NCI-H2227 treated with DMSO at 0.1 percent for 48 hours (cell line): ENCODE measurements at regions not wholly inside any gene's neighbourhood (a gene's known extent, or its start where the extent isn't known, plus 50 kb on each side); places are given as distances from the start of the nearest gene placed in this dataset.
A peak's percentile ranks its signal among the peaks of the same experiment; 100 is the strongest.

ENCODE experiments used
- DNase-seq: peaks from one replicate; lab custom pipeline; 2025; lab: John Stamatoyannopoulos, UW

DNA sequence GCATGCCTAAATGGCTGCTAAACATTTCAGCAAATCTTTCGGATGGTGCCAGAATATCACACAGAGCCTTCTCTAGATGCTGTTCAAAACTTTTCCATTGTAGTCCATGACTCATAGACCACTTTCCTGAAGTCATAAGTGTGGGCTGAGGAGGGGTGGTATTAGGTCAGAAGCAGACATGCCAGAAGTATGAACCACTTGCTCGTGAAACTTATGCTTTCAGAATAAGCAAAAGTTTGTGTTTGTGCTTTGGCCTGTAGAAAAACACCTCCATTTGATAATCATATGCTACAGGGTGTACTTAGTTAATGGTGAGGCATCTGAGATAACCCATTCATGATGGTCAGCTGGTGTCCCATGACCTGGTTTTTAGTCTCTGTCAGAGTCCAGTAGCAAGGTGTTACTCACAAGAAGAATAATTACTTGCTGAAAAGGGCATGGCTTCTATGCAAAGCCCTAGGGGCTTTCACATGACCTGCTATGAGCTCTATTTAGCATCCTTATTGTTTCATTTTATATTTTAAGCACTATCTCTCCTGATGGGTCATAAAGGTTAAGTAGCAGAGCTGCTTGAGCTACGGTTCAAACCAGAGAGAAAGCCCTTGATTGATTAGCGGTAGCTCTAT, 183.1 kb upstream of the IVNS1ABP start:
- DNase-seq, result no peak

DNA sequence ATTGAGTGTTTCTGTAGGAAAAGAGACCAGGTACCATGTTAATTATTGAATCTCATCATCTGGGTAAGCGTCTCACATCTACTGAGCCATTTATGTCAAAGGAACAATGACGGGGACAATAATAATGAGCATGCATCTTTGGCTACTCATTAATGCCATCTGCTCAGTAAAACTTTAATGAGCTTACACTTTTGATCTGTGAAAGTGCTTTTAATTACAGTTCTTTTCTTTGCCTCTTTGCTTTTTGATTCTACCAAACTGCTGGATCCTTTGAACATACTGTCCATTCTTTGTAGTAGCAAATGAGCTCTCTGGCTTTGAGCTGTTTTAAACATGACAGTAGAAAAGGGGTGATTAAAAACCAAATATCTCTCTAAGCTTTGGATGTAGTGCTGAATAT, 181.2 kb upstream of the IVNS1ABP start:
- no peak for DNase-seq

DNA sequence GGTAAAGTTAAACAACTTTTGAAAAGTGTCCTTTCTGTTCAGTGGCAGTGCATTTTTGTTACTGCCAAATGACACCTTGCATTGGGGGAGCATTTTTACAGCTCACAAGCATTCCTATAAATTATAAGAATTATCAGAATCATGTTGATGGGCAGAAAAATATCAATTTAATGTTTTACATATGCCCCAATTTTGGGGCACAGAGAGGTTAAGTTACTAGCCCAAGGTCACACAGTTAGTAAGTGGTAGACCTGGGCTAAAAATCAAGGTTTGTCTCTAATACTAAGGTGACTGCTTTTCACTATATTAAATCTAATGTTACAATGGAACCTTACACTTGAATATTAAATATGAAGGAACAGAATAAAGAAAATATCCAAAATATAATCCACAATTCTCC, 180.1 kb upstream of the IVNS1ABP start:
- no peak for DNase-seq

DNA sequence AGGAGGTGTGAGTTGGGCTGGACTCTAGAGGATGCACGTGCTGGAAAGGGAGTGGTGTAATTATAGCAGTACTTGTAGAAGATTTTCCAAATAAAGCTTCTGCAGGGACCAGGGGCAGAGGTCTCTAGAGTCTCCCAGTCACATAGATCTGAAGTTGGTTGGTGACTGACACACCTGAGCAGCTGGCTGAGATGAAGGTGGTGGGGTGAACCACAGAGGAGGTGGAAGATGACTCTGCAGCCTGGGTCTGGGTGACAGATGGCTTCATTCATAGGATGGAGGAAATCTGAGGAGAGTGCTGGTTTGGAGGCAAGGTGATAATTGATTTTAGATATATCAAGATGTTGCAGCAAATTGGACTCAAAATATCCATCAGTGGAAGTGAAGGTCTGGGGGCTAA, 178.9 kb upstream of the IVNS1ABP start:
- DNase-seq, result no peak

DNA sequence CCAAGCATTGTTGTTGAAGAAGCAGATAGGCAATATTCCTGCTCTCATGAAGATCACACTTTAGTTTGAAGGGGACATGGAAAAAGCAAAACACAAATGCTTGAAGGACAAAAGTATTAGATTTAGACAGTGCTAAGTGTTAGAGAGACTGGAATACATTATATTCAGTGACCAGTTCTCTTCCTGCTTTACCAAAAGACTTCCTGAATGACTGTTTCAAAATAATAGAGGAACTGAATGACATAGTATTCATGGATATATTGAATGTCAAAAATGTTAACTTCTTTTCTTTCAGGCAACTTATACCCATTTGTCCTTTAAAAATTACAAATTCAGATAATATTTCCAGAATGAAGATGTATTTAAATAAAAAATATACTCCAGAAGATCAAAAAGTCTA, 178.0 kb upstream of the IVNS1ABP start:
- no peak for DNase-seq

DNA sequence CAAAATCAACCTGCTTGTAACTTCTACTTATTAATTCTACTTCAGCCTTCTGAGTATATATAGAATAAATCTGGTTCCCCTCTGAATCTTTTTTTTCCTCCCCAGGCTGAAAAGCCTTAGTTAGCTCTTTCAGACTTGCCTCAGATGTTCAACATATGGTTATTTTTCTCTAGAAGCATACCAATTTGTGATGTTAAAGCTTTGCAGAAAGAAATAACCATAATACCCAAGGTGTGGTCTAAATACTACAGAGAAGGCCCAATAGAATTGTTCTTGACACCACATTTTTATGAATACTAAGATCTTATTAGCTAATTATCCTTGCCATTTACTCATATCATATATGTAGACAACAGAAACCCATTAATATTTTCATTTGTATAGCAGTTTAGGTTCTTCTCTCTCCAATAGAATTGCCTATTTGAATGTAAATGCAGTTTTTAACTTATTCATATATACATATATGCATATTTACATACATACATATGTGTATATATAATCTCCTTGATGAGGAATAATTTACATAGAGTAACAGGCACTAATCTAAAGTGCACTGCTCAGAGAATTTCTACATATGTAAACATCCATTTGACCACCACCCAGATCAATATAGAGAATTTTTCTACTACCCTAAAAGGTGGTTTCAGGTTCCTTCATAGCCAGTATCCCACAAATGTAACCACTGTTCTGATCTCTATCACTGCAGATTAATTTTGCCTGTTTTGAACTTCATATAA, 175.2 kb upstream of the IVNS1ABP start:
- no peak for DNase-seq

DNA sequence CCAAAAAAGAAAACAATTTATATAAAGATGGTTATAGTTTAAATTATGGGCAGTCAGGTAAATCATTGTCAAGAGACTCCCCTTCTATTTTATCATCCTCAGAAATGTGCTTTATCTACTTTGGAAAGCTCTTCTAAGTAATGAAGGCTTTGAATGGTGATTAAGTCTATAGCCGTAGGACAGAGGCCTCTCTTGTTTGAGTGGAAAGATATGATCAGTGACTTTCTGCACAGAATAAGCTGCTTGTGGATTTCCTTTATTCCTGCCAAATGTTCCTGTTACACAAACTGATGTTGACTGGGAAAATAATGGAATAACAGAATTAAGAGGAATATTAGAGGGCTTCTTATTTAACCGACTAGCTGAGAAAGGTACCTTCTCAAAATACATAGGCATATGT, 174.6 kb upstream of the IVNS1ABP start:
- no peak for DNase-seq

DNA sequence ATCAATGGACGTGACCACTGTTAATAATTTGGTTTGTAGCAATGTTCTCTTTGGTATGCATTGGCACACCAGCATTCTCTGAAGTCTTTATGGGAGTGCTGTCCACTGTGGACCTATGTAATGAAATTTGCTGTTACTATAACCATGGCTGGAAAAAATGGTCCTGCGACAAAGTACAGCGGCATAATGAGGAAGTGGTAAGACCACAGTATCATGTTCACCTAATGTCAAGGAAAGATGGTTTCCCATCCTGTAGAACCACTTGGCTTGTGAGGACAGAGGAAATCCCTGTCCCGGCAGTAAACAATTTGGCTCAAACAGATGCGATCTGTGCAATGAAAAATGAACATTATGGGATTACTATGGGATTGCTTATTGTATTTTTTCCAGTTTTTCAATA, 173.9 kb upstream of the IVNS1ABP start:
- DNase-seq, result no peak

DNA sequence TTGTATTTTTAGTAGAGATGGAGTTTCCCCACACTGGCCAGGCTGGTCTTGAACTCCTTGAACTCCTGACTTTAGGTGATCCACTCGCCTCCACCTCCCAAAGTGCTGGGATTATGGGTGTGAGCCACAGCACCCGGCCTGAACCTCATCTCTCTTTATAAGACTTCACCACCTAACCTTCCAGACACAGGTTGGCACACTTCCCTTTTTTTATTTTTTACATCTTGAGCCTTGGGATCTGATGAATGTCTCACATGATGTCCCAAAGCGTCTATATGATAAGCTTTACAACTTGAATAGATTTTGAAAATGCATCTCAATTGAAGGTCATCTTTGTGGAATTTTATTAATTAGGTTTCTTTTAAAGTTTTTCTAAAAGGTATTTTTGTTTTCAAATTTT, 172.4 kb upstream of the IVNS1ABP start:
- DNase-seq, result no peak

DNA sequence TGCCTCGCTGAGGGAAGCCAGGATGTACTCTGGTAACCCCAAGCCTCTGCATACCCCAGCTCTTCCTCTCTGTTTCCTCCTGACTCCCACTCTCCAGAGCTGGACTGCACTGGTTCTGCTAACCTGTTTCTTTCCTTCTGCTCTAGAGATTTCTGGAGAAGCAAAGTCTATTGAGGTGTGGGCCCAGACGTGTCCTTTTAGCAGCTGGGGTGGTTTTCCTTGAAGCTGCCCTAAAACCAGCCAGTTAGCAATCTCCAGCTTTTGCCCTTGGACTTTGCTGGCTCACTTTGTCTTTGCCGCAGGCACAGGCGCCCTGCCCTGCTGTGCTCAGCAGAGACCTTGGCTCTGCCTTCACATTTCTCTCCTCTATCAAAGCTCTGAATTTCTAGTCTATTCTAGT, 171.8 kb upstream of the IVNS1ABP start:
- DNase-seq, result no peak

DNA sequence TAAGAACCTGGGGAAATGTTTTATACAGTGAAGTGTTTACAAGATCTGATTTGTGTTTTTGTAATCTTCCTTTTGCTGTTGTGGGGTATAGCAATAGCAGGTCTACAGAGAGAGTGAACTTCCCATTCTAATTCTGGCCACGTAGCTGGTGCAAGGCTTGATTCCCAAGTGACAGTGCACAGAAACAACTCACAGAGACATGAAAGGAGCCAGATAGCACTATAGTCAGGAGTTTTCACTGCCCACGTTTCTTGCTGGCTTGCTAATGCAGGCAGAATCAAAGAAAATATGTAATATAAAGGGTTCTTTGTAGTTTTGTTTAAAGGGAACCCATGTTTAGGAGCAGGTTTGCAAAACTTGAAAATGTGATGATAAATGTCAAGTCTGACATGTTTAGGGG, 170.9 kb upstream of the IVNS1ABP start:
- DNase-seq, result no peak

DNA sequence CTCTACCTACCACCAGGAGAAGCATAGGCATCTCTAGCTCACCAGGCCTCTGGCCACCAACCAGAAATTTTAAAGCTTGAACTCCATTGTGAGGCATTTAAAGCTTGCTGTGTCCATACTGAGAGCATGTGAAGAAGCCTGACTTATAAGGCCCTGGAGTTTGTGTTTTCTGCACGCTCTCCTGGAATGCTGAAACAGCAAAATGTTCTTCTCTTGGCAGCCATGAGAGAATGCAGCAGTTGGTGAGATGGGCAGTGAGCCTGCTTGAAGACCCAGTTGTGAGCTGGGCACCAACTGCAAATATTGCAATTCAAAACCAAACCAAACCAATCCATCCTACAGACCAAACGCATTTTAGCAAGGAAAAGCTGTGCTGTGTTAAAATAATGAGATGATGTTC, 170.0 kb upstream of the IVNS1ABP start:
- DNase-seq, result no peak

DNA sequence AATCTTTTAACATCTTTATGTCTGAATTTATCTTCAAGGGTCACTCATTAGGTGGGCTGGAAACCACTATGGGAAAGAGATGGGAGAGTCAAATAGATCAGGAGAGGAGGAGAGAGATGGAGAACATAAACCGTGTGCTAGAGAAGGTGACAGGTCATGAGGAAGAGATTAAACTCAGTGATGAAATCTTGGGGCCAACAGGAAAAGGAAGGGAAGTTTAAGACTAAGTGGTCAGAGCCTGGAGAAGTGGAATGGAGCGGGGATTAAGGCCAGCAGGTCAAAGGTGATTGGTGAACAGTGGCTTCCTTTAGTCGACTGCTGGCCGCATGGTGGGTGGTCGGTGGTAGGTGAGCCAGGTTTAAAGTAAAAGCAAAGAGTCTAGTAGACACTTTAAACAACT, 169.3 kb upstream of the IVNS1ABP start:
- DNase-seq, result no peak

DNA sequence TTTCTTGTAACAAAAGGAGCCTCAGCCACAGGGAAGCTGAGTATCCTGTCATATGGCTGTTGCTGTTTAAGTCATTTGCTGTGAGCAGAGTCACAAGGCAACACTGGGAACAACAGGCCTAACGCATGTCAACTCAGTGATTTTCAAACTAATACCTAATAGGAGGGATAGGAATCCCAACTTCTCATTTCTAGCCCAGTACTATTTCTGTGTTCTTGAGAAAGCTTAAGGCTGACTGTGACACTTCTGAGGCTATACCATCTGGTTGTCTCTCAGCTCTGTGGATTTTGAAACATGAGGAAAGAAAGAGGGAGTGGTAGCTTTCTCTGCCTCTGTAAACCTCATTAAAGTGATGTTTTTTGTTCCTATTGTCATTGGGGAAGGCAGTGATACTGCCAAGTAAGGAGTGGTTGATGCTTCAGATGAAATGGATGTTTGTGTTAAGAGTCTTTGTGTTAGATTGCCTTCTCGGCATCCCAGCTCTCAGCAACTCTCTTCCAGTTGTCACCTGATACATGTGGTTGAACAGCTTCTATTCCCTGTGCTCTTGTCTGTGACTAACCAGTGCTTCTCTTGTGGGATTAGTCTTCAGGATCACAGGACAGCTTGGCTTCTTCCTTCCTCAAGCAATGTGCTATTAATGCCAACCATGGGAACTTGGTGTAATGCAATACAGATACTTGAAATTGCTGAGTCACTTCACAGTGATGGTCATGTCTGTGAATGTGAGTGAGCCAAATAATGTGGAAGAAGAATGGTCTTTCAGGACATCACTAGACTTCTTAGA, 166.8 kb upstream of the IVNS1ABP start:
- DNase-seq, result no peak

DNA sequence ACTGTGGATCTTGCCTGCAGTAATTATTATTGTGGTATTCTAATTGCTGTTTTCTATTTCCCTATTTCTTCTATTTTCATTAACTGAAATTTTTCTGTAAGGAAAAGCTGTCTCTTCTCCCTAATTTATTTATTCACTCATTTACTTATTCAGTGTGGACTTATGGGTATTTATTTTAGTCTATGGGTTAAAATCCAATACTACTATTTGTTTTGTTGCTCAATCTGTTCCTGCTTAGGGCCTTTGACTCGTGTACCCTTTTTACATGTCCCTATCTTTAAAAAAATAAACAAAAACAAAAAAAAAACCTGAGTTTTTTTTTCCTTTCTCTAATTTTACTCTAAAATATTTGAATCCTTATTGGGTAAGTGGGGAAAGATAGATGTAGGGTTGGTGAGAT, 166.2 kb upstream of the IVNS1ABP start:
- no peak for DNase-seq

DNA sequence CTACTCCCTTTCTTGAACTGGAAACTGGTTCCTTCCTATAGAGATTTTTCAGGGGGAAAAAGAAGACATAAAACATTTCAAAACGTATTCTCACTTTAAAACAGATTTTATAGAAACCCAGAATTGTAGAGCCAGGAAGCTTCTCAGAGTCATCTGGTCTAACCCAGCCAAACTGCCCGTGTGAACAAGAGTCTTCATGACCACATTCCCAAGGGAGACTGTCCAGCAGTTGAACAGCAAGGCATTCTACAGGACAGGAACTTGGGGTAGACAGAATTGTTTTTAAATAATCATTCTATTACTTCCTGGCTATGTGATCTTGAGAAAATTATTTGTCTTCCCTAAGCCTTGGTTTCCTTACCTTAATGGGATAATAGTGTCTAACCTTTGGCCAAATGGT, 163.5 kb upstream of the IVNS1ABP start:
- no peak for DNase-seq

DNA sequence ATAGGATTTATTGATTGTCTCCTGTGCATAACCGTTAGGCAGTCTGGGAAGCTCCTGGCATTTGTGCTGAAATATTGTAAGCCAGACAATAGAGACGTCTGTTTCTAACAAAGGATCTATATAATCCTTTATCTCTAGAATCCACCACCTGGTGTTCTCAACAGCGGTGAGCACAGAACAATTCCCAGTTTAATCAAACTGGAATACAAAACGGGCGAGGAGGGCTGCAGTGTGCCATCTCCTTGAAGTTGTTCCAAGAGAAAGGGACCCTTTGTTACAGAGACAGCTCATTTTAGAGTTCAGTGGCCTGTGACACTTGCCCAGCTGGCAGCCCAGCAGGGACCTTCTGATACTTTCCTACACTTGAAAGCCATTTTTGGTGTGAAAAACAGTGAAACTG, 162.8 kb upstream of the IVNS1ABP start:
- DNase-seq, result peak; percentile 87

DNA sequence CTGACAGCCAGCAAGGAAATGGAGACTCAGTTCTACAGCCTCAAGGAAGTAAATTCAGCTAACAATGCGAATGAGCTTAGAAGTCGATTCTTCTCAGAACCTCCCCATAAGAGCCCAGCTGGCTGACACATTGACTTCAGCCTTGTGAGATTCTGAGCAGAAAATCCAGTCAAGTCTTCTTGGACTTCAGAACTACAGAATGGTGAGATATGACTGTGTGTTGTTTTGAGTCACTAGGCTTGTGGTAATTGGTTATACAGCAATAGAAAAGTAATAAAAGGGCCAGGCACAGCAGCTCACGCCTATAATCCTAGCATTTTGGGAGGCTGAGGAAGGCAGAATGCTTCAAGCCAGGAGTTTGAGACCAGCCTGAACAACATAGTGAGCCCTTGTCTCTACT, 161.8 kb upstream of the IVNS1ABP start:
- DNase-seq, result no peak

DNA sequence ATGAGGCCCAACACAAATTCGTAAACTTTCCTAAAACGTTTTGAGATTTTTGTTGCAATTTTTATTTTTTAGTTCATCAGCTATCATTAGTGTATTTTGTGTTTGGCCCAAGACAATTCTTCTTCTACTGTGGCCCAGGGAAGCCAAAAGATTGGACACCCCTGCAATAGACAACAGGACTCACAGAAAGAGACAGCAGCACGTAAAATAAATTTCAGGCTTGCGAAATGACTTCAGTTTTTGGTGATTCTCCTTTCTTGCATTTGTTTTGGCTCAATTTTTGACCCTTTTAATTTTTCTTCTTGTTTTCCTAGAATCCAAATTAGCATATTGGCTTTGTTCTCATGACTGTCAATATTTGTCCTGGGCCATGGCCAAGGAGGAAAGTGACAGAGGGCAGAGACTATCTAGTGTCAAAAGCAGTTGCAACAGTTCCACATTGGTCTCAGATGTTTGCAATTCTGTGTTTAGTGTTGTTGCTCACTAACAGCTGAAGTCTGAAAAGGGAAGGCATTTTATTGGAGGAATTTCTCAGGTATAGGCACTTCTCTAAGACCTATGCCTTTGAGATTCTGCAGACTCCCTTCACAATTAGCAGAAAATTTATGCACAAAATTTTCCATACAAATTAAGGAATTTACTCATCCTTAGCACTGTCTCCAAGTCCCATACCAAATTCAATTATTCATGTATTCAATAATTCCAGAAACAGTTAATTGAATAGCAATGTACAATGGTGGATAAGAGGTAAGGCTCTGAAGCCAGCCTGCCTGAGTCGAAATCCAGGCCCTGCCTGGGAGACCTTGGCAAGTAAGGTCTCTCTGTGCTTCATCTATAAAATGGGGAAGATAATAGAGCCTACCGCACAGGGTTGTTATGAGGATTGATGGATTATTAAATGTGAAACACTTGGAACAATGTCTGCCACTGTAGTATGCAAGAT, 160.9 kb upstream of the IVNS1ABP start:
- DNase-seq, result no peak

DNA sequence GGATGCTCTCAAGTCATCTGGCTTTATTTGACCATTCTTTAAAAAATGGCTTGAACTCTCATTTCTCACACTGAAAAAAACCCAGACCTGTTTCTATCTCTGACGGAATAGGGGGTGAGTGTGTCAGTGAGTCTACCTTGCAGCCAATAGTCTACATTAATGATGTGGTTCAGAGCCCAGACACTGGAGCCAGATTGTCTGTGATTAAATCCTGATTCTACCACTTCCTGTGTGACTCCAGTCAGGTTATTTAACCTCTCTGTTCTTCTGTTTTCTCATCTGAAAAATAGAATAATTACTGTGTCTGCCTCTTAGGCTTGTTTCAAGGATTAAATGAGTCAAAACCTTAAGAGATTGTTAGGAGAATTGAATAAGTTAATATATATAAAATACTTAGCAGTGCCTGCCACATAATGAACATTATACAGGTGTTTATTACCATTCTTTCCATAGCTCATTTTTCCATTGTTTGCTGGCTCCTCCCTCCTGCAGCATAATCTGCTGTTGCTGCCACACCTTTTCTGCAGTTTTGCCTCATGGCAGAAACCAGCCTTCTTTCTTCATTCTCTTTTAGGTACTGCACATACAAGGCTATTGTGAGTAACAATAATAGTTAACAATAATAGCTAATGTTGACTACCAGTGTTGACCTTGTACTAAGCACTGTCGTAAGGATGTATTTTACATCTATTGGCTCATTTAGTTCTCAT, 157.6 kb upstream of the IVNS1ABP start:
- no peak for DNase-seq

DNA sequence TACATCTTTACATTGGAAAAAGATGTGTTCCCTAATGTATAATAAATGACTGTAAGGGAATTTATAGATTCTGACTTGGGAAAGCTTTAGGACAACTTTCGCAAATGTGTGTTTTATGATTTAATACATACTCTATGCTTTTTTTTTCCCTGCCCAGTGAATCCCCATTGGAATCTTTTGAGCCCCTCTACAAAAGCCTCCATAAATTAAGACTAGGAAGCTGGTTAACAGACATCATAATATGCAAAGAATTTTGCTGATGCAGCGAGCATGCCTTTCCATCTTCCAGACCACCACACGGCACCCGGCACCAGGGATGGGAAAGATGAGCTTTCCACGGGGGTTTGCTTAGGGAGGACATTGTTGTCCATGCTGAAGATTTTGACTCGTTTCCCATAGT, 156.1 kb upstream of the IVNS1ABP start:
- DNase-seq, result no peak

DNA sequence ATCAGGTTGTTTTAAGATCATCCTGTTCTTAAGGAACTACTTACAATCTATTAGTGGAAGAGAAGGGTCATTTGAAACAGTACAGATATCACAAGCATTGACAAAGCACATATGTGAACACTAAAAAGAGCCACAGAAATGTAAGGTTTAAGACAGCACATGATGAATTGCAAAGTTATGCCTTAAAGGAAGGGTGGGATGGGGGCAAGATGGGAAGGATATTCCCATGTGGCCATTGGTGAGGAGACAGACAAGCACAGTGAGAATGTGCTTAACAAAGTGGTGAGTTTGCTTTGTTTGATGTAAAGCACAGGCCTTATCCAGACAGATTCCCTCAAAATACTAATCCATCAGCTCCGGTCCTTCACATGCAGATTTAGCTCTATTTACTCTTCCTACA, 151.6 kb upstream of the IVNS1ABP start:
- no peak for DNase-seq
